IPS-18c (cell line): ENCODE measurements at regions not wholly inside any gene's neighbourhood (a gene's known extent, or its start where the extent isn't known, plus 50 kb on each side); places are given as distances from the start of the nearest gene placed in this dataset.

Experiments used
- H3K4me3 ChIP-seq: 2 replicates; pipeline ENCODE4 v1.7.0; 2013; ENCODE audit warnings: low read depth, mild to moderate bottlenecking, low read length, moderate library complexity; ENCODE audit not compliant: insufficient read depth
- H3K9me3 ChIP-seq: one replicate; pipeline ENCODE4 v1.6.1; 2013; ENCODE audit warnings: mild to moderate bottlenecking, low read length, moderate library complexity; ENCODE audit not compliant: control insufficient read depth, insufficient read depth

- H3K4me3 ChIP-seq, result no peak overlapping the region
- H3K9me3 ChIP-seq, result no peaks in the 10 kb centered on the region
Measured at GRCh38 chr3:10555263-10555662, 49.9 kb upstream of the ATP2B2 start.

- H3K4me3 ChIP-seq, result no peak overlapping the region
Measured at GRCh38 chr3:10556312-10556711, 50.9 kb upstream of the ATP2B2 start.

GRCh38 chr3:10557250-10557649 is 51.9 kb upstream of the ATP2B2 start:
- H3K4me3 ChIP-seq, result no peak overlapping the region

More at GRCh38 chr3:10556312-10556711, 50.9 kb upstream of the ATP2B2 start:
- H3K9me3 ChIP-seq, result no peaks in the 10 kb centered on the region

GRCh38 chr3:10557781-10558373 is 52.5 kb upstream of the ATP2B2 start:
- no peak overlapping the region for H3K4me3 ChIP-seq

More at GRCh38 chr3:10557250-10557649, 51.9 kb upstream of the ATP2B2 start:
- peaks cover 2% of the 10 kb centered on the region for H3K9me3 ChIP-seq

GRCh38 chr3:10558736-10559135 is 53.4 kb upstream of the ATP2B2 start:
- H3K4me3 ChIP-seq, result no peak overlapping the region
- H3K9me3 ChIP-seq, result peaks cover 2% of the 10 kb centered on the region

More at GRCh38 chr3:10557781-10558373, 52.5 kb upstream of the ATP2B2 start:
- H3K9me3 ChIP-seq, result peaks cover 2% of the 10 kb centered on the region

GRCh38 chr3:10560060-10560861 is 54.9 kb upstream of the ATP2B2 start:
- H3K9me3 ChIP-seq, result peaks cover 2% of the 10 kb centered on the region
- no peak overlapping the region for H3K4me3 ChIP-seq

- peaks cover 2% of the 10 kb centered on the region for H3K9me3 ChIP-seq
- no peak overlapping the region for H3K4me3 ChIP-seq
Measured at GRCh38 chr3:10561162-10561945, 56.0 kb upstream of the ATP2B2 start.

- H3K9me3 ChIP-seq, result peaks cover 2% of the 10 kb centered on the region
Measured at GRCh38 chr3:10561946-10562560, 56.7 kb upstream of the ATP2B2 start.

GRCh38 chr3:10563396-10563795 is 58.0 kb upstream of the ATP2B2 start:
- peaks cover 2% of the 10 kb centered on the region for H3K9me3 ChIP-seq
- no peak overlapping the region for H3K4me3 ChIP-seq

More at GRCh38 chr3:10561946-10562560, 56.7 kb upstream of the ATP2B2 start:
- no peak overlapping the region for H3K4me3 ChIP-seq

GRCh38 chr3:10565814-10566213 is 60.4 kb upstream of the ATP2B2 start:
- peaks cover 2% of the 10 kb centered on the region for H3K9me3 ChIP-seq
- no peak overlapping the region for H3K4me3 ChIP-seq

GRCh38 chr3:10566451-10566850 is 61.1 kb upstream of the ATP2B2 start:
- H3K9me3 ChIP-seq, result peaks cover 2% of the 10 kb centered on the region
- no peak overlapping the region for H3K4me3 ChIP-seq

GRCh38 chr3:10568549-10568948 is 63.2 kb upstream of the ATP2B2 start:
- Histone ChIP-seq H3K9me3 (no peaks in the 10 kb centered on the region), H3K4me3 (no peak overlapping the region)

- H3K4me3 ChIP-seq, result no peak overlapping the region
- H3K9me3 ChIP-seq, result no peaks in the 10 kb centered on the region
Measured at GRCh38 chr3:10570196-10570946, 65.0 kb upstream of the ATP2B2 start.

- no peaks in the 10 kb centered on the region for H3K9me3 ChIP-seq
- H3K4me3 ChIP-seq, result no peak overlapping the region
Measured at GRCh38 chr3:10574101-10574620, 68.8 kb upstream of the ATP2B2 start.

GRCh38 chr3:10575601-10576160 is 70.3 kb upstream of the ATP2B2 start:
- Histone ChIP-seq H3K9me3 (no peaks in the 10 kb centered on the region), H3K4me3 (no peak overlapping the region)

GRCh38 chr3:10577486-10577885 is 72.1 kb upstream of the ATP2B2 start:
- Histone ChIP-seq H3K4me3 (no peak overlapping the region), H3K9me3 (no peaks in the 10 kb centered on the region)
